Body of pancreas (tissue), 4 donors: ENCODE measurements at regions not wholly inside any gene's neighbourhood (a gene's known extent, or its start where the extent isn't known, plus 50 kb on each side); places are given as distances from the start of the nearest gene placed in this dataset.

Source experiments
- ATAC-seq: fragments of 150-250 bp; one replicate; pipeline ENCODE4 v1.9.1; 2016
- DNase-seq, 4 donors: peaks; one replicate each; pipeline ENCODE4 v3.0.0-alpha.2; 2019
- H3K27ac ChIP-seq, 4 donors: fragments of 200-600 bp; sonication (generic); 1 replicate in 3 of 4; 2 replicates in 1 of 4; pipeline versions ENCODE4 v1.5.1 to v1.6.1; 2016 to 2019; ENCODE audit warnings: mild to moderate bottlenecking in 1 of 4, mixed read lengths in 1 of 4, moderate library complexity in 1 of 4
- H3K27me3 ChIP-seq, 2 donors: fragments of 200-600 bp; sonication (generic); one replicate each; pipeline ENCODE4 v1.6.0; 2016; ENCODE audit warnings: mild to moderate bottlenecking in 1 of 2
- H3K36me3 ChIP-seq, 2 donors: fragments of 200-600 bp; sonication (generic); replicated peaks in 1 of 2; 2 replicates each; pipeline ENCODE4 v1.5.1; 2016; ENCODE audit warnings: low read depth in 2 of 2; ENCODE audit not compliant: insufficient read depth in 1 of 2
- H3K4me1 ChIP-seq: fragments of 200-600 bp; sonication (generic); one replicate; pipeline ENCODE4 v1.6.0; 2016
- H3K4me3 ChIP-seq, 2 donors: fragments of 200-600 bp; sonication (generic); 1 replicate in 1 of 2; 2 replicates in 1 of 2; pipeline ENCODE4 v1.5.1; 2016 to 2019
- H3K9me3 ChIP-seq, 3 donors: fragments of 200-600 bp; sonication (generic); 1 replicate in 2 of 3; 2 replicates in 1 of 3; pipeline ENCODE4 v1.5.1; 2016
- POLR2A ChIP-seq, 3 donors: fragments of 450-650 bp; IDR thresholded peaks; one replicate each; pipeline ENCODE4 v1.6.1; 2016; ENCODE audit warnings: antibody characterized with exemption in 3 of 3, mild to moderate bottlenecking in 2 of 3
- WGBS, 2 donors: methylation state at CpG; one replicate each; pipeline ENCODE4 v1.1.5; 2017; 5-methylcytosine and 5-hydroxymethylcytosine counted together
- intact Hi-C: fragments of 100-400 bp; cut with DNase I; formaldehyde crosslinking; loops from one replicate; pipeline ENCODE4 v1.15.1; 2023
- TF ChIP-seq, protein P1 (sequence below), 7 experiments: fragments of 450-650 bp in 4 of 7; fragments of 200-600 bp in 3 of 7; sonication (generic) in 3 of 7; IDR thresholded peaks; one replicate each; pipeline ENCODE4 v1.5.1; 2016 to 2019; ENCODE audit warnings: antibody characterized with exemption in 7 of 7

DNA sequence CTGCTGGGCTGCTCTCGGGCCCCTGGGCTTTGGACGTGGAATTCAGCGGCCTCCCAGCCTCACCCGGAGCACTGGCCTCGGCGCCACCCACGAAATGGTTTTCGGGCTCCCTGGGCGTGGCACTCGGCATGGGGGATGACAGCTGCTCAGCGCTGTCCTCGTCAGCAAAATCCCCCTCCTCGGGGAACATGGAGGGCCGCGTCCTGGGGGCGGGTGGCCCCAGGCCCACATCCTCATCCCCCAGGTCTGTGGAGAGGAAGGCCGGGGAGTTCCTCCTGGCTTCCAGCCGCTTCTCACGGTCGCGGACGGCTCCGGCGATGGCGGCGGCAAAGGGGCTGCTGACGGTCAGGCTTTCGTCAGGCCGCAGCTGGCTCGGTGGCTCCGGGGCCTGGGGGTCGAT lies 88.4 kb downstream of the CTTN start:
- TF ChIP-seq, protein P1, sequence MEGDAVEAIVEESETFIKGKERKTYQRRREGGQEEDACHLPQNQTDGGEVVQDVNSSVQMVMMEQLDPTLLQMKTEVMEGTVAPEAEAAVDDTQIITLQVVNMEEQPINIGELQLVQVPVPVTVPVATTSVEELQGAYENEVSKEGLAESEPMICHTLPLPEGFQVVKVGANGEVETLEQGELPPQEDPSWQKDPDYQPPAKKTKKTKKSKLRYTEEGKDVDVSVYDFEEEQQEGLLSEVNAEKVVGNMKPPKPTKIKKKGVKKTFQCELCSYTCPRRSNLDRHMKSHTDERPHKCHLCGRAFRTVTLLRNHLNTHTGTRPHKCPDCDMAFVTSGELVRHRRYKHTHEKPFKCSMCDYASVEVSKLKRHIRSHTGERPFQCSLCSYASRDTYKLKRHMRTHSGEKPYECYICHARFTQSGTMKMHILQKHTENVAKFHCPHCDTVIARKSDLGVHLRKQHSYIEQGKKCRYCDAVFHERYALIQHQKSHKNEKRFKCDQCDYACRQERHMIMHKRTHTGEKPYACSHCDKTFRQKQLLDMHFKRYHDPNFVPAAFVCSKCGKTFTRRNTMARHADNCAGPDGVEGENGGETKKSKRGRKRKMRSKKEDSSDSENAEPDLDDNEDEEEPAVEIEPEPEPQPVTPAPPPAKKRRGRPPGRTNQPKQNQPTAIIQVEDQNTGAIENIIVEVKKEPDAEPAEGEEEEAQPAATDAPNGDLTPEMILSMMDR (IDR thresholded peaks at IDR 0.05), result no peak
- TF ChIP-seq POLR2A (IDR thresholded peaks at IDR 0.05), result no peak
- no peak for ATAC-seq
- Histone ChIP-seq H3K4me3 (no peak overlapping the region), H3K9me3 (peaks cover 0 to 3% (median 0%) of the 10 kb centered on the region in 3 donors), H3K4me1 (no peaks in the 10 kb centered on the region), H3K27ac (no peak overlapping the region), H3K27me3 (no peaks in the 10 kb centered on the region), H3K36me3 (peaks cover 0 to 6% of the 10 kb centered on the region in 2 donors)
- no peak for DNase-seq
- 90 to 98% methylated on average over 14 to 25 of the region's 32 CpGs for WGBS, 2 donors
- intact Hi-C loops, result no loop called here

DNA sequence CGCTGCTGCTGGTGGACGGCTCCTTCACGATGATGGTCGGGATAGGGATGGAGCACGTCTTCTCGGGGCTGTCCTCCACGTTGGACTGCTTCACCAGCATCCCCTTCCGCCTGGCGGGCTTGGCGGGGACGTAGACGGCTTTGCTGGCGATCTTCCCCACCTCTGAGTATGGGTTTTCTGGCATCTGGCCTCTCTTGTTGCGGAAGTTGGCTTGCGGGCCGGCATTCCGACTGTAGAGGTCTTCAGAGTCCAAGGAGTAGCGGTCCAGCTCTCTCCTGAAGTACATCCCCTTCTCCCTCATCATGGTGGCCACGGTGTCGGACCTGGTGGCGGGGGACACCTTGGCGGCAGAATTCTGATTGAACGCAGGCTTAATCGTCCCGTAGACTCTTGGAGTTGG lies 88.8 kb downstream of the CTTN start:
- Histone ChIP-seq H3K9me3 (peaks cover 0 to 5% (median 0%) of the 10 kb centered on the region in 3 donors), H3K27me3 (no peaks in the 10 kb centered on the region), H3K4me1 (no peaks in the 10 kb centered on the region), H3K4me3 (no peak overlapping the region), H3K27ac (no peak overlapping the region), H3K36me3 (peaks cover 0 to 4% of the 10 kb centered on the region in 2 donors)
- TF ChIP-seq, protein P1 (IDR thresholded peaks at IDR 0.05), result no peak
- no peak for TF ChIP-seq POLR2A (IDR thresholded peaks at IDR 0.05)
- WGBS, 2 donors, result 90 to 96% methylated on average over 21 to 24 of the region's 25 CpGs
- intact Hi-C loops, result no loop called here
- DNase-seq (no peak), ATAC-seq (no peak)

DNA sequence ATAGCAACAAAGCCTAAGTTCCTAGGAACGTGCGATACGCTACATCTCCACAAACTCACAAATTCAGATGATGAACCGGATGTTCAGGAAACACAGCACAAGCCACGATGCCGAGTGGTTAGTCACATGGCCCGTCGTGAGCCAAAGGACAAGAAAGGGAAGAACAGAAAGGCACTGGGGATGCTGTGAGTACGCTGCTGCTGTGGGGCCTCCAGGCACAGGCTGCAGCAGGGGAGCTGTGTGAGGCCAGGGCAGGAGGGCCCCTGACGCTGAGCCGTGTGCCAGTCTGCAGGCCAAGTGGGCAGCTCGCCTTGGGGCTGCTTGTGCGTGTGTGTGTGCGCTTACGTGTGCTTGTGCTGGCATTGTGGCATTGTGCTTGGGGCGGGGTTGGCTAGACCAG lies 89.4 kb downstream of the CTTN start:
- TF ChIP-seq POLR2A (IDR thresholded peaks at IDR 0.05), result no peak
- TF ChIP-seq, protein P1 (IDR thresholded peaks at IDR 0.05), result no peak

DNA sequence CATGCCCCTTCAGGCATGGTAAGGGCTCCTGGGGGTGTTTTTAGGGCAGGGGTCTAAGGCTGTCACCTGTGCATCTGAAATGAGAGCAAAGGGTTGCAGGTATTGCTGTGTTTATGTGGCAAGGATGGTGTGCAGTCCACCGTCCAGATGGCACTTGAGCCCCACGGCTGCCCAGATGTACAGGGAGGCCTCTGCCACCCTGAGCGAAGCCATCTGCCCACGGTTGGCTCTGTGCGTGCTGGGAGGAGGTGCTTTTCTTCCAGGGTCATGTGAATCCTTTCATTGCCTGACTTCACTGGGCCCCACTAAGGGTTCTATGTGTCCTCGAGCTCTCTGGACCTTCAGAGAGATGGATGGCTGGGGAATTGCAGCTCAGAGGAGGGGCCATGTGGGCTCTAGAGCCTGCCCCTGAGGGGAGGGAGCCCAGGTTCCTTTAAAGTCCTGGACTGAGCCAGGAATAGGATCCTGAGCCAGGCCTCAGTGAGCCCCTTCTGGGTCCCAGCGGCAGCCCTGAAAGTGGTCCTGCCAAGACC lies 89.9 kb downstream of the CTTN start:
- intact Hi-C loops, result no loop called here
- no peak for TF ChIP-seq POLR2A (IDR thresholded peaks at IDR 0.05)
- TF ChIP-seq, protein P1 (IDR thresholded peaks at IDR 0.05), result no peak
- Histone ChIP-seq H3K27ac (no peak overlapping the region), H3K4me1 (no peaks in the 10 kb centered on the region), H3K9me3 (peaks cover 0 to 5% (median 0%) of the 10 kb centered on the region in 3 donors), H3K36me3 (peaks cover 0 to 4% of the 10 kb centered on the region in 2 donors), H3K4me3 (no peak overlapping the region), H3K27me3 (no peaks in the 10 kb centered on the region)
- WGBS, 2 donors, result 87 to 91% methylated on average over 5 to 7 of the region's 7 CpGs
- DNase-seq, result no peak
- ATAC-seq, result no peak

More for the DNA sequence above, 89.4 kb downstream of the CTTN start:
- ATAC-seq (no peak), DNase-seq (no peak)
- WGBS, 2 donors, result 81 to 84% methylated on average over 14 to 16 of the region's 16 CpGs
- Histone ChIP-seq H3K36me3 (peaks cover 0 to 4% of the 10 kb centered on the region in 2 donors), H3K4me3 (no peak overlapping the region), H3K4me1 (no peaks in the 10 kb centered on the region), H3K9me3 (peaks cover 0 to 5% (median 0%) of the 10 kb centered on the region in 3 donors), H3K27ac (no peak overlapping the region), H3K27me3 (no peaks in the 10 kb centered on the region)
- intact Hi-C loops, result no loop called here

DNA sequence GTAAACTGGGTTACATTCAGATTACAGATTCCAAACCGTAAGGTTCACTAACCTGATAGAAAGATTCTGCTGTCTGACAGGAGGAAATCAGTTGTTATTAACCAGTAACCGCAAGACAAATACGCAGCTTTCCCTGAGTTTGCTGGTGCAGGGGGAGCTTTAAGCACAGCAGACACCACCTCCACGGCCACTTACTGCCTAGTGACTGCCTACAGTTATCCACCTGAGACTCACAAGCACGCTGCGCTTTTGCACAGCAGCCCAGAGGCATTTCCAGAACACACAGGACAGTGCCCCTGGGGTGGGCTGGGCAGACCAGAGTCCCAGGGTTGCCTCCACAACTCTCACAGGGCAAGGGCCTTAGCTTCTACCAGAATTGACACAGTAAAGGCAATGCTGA lies 90.9 kb downstream of the CTTN start:
- Histone ChIP-seq H3K36me3 (peaks cover 0 to 4% of the 10 kb centered on the region in 2 donors), H3K4me3 (no peak overlapping the region), H3K27me3 (no peaks in the 10 kb centered on the region), H3K9me3 (peaks cover 0 to 5% (median 0%) of the 10 kb centered on the region in 3 donors), H3K4me1 (no peaks in the 10 kb centered on the region), H3K27ac (no peak overlapping the region)
- intact Hi-C loops, result no loop called here
- ATAC-seq, result no peak
- no peak for TF ChIP-seq POLR2A (IDR thresholded peaks at IDR 0.05)
- TF ChIP-seq, protein P1 (IDR thresholded peaks at IDR 0.05), result no peak
- 91 to 92% methylated on average over 6 of the region's 6 CpGs for WGBS, 2 donors
- no peak for DNase-seq
